Liver (tissue), 8 donors: ENCODE measurements at regions not wholly inside any gene's neighbourhood (a gene's known extent, or its start where the extent isn't known, plus 50 kb on each side); places are given as distances from the start of the nearest gene placed in this dataset.

Experiments used
- DNase-seq: peaks from one replicate; pipeline ENCODE4 v3.0.0-alpha.2; 2017; ENCODE audit warnings: low spot score
- H3K27ac ChIP-seq, 2 donors: one replicate each; pipeline ENCODE4 v1.7.0; 2013; ENCODE audit warnings: inconsistent platforms in 2 of 2, low read length in 2 of 2, control low read depth in 1 of 2, low read depth in 1 of 2, mild to moderate bottlenecking in 1 of 2
- H3K27me3 ChIP-seq, 4 donors: one replicate each; pipeline versions ENCODE4 v1.6.1 to v1.7.0; 2013; ENCODE audit warnings: low read length in 3 of 4, inconsistent platforms in 1 of 4, mild to moderate bottlenecking in 1 of 4, moderate library complexity in 1 of 4; ENCODE audit not compliant: control insufficient read depth in 4 of 4, insufficient read depth in 4 of 4
- H3K36me3 ChIP-seq, 4 donors: one replicate each; pipeline versions ENCODE4 v1.6.1 to v1.7.0; 2013; ENCODE audit warnings: low read length in 3 of 4, mild to moderate bottlenecking in 3 of 4, low read depth in 1 of 4, moderate library complexity in 1 of 4; ENCODE audit not compliant: control insufficient read depth in 4 of 4, insufficient read depth in 3 of 4
- H3K4me1 ChIP-seq, 4 donors: one replicate each; pipeline versions ENCODE4 v1.6.1 to v1.7.0; 2013; ENCODE audit warnings: low read length in 3 of 4, mild to moderate bottlenecking in 3 of 4, moderate library complexity in 1 of 4; ENCODE audit not compliant: control insufficient read depth in 4 of 4, insufficient read depth in 4 of 4
- H3K4me3 ChIP-seq, 3 donors: one replicate each; pipeline versions ENCODE4 v1.6.1 to v1.7.0; 2013; ENCODE audit warnings: low read length in 3 of 3, control low read depth in 1 of 3, low read depth in 1 of 3, mild to moderate bottlenecking in 1 of 3
- H3K9ac ChIP-seq, 2 donors: one replicate each; pipeline ENCODE4 v1.7.0; 2013; ENCODE audit warnings: low read length in 2 of 2, mild to moderate bottlenecking in 2 of 2, moderate library complexity in 2 of 2, control low read depth in 1 of 2, low read depth in 1 of 2
- H3K9me3 ChIP-seq, 4 donors: one replicate each; pipeline versions ENCODE4 v1.6.1 to v1.7.0; 2013; ENCODE audit warnings: low read length in 3 of 4; ENCODE audit not compliant: control insufficient read depth in 4 of 4
- CTCF ChIP-seq: fragments of 150-350 bp; IDR thresholded peaks from 2 replicates; pipeline ENCODE4 v1.5.1; 2017; ENCODE audit warnings: improper control_type of control experiment, low read depth, low read length; ENCODE audit not compliant: missing input control
- EGR1 ChIP-seq, 2 donors: IDR thresholded peaks; 2 replicates each; pipeline ENCODE4 v1.6.1; 2016 to 2018; ENCODE audit warnings: antibody characterized with exemption in 2 of 2, low read depth in 2 of 2
- FOXA1 ChIP-seq: IDR thresholded peaks from 2 replicates; pipeline ENCODE4 v1.6.1; 2016; ENCODE audit warnings: antibody characterized with exemption
- GABPA ChIP-seq, 2 donors: IDR thresholded peaks in 1 of 2; conservative IDR thresholded peaks in 1 of 2; 2 replicates each; pipeline ENCODE4 v1.6.1; 2016; ENCODE audit warnings: antibody characterized with exemption in 2 of 2, mild to moderate bottlenecking in 1 of 2, moderate library complexity in 1 of 2
- HNF4A ChIP-seq, 2 donors: conservative IDR thresholded peaks; 2 replicates each; pipeline ENCODE4 v1.6.1; 2016; ENCODE audit warnings: antibody characterized with exemption in 2 of 2, mild to moderate bottlenecking in 2 of 2
- JUND ChIP-seq, 2 donors: IDR thresholded peaks; 2 replicates each; pipeline ENCODE4 v1.6.1; 2016; ENCODE audit warnings: antibody characterized with exemption in 2 of 2
- MAX ChIP-seq: IDR thresholded peaks from 2 replicates; pipeline ENCODE4 v1.6.1; 2016; ENCODE audit warnings: antibody characterized with exemption
- NR2F2 ChIP-seq: IDR thresholded peaks from 2 replicates; pipeline ENCODE4 v1.6.1; 2016; ENCODE audit warnings: antibody characterized with exemption
- RAD21 ChIP-seq, 2 donors: IDR thresholded peaks; 2 replicates each; pipeline ENCODE4 v1.6.1; 2016; ENCODE audit warnings: antibody characterized with exemption in 2 of 2, mild to moderate bottlenecking in 2 of 2
- RXRA ChIP-seq, 2 donors: IDR thresholded peaks; 2 replicates each; pipeline ENCODE4 v1.6.1; 2017 to 2018; ENCODE audit warnings: antibody characterized with exemption in 2 of 2, mild to moderate bottlenecking in 1 of 2
- SP1 ChIP-seq: IDR thresholded peaks from 2 replicates; pipeline ENCODE4 v1.6.1; 2018; ENCODE audit warnings: antibody characterized with exemption, mild to moderate bottlenecking
- TAF1 ChIP-seq: conservative IDR thresholded peaks from 2 replicates; pipeline ENCODE4 v1.6.1; 2016; ENCODE audit warnings: antibody characterized with exemption, mild to moderate bottlenecking
- YY1 ChIP-seq: IDR thresholded peaks from 2 replicates; pipeline ENCODE4 v1.6.1; 2016; ENCODE audit warnings: antibody characterized with exemption, mild to moderate bottlenecking
- WGBS: extraction: QIAGEN DNeasy Blood & Tissue Kit; methylation state at CpG from one replicate; pipeline ENCODE4 v1.1.7; 2013; 5-methylcytosine and 5-hydroxymethylcytosine counted together
- TF ChIP-seq, protein P1 (sequence below): IDR thresholded peaks from 2 replicates; pipeline ENCODE4 v1.6.1; 2016; ENCODE audit warnings: antibody characterized with exemption
- TF ChIP-seq, protein P2 (sequence below): IDR thresholded peaks from 2 replicates; pipeline ENCODE4 v1.6.1; 2016; ENCODE audit warnings: antibody characterized with exemption
- TF ChIP-seq, protein P3 (sequence below): IDR thresholded peaks from 2 replicates; pipeline ENCODE4 v1.6.1; 2016; ENCODE audit warnings: antibody characterized with exemption, mild to moderate bottlenecking
- donor health status: healthy.
- donor health status: healthy.
- donor health status: healthy.
- donor health status: healthy.
- donor health status: healthy.

- Histone ChIP-seq H3K36me3 (no peaks in the 10 kb centered on the region), H3K4me1 (peaks cover 0 to 4% (median 0%) of the 10 kb centered on the region in 4 donors), H3K9ac (no peak overlapping the region), H3K9me3 (no peaks in the 10 kb centered on the region), H3K27ac (no peak overlapping the region), H3K4me3 (no peak overlapping the region), H3K27me3 (no peaks in the 10 kb centered on the region)
- DNase-seq: no peak
- no peak for TF ChIP-seq HNF4A (conservative IDR thresholded peaks at IDR 0.05)
- TF ChIP-seq, protein P1, sequence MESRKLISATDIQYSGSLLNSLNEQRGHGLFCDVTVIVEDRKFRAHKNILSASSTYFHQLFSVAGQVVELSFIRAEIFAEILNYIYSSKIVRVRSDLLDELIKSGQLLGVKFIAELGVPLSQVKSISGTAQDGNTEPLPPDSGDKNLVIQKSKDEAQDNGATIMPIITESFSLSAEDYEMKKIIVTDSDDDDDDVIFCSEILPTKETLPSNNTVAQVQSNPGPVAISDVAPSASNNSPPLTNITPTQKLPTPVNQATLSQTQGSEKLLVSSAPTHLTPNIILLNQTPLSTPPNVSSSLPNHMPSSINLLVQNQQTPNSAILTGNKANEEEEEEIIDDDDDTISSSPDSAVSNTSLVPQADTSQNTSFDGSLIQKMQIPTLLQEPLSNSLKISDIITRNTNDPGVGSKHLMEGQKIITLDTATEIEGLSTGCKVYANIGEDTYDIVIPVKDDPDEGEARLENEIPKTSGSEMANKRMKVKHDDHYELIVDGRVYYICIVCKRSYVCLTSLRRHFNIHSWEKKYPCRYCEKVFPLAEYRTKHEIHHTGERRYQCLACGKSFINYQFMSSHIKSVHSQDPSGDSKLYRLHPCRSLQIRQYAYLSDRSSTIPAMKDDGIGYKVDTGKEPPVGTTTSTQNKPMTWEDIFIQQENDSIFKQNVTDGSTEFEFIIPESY: no peak
- TF ChIP-seq, protein P2, sequence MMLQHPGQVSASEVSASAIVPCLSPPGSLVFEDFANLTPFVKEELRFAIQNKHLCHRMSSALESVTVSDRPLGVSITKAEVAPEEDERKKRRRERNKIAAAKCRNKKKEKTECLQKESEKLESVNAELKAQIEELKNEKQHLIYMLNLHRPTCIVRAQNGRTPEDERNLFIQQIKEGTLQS: no peak
- no peak for TF ChIP-seq JUND (IDR thresholded peaks at IDR 0.05)
- TF ChIP-seq RAD21 (IDR thresholded peaks at IDR 0.05): no peak
- no peak for TF ChIP-seq GABPA (IDR thresholded peaks at IDR 0.05 in 1 of 2, conservative IDR thresholded peaks at IDR 0.05 in 1 of 2)
- TF ChIP-seq YY1: no peak
- no peak for TF ChIP-seq EGR1 (IDR thresholded peaks at IDR 0.05; ENCODE audit: low read depth in 2 of 2)
- TF ChIP-seq TAF1: no peak
- WGBS: 30% methylated on average over 3 of the region's 3 CpGs
These were observed 447.7 kb downstream of the RERGL start for GRCh38 chr12:17642340-17642650.

DNA sequence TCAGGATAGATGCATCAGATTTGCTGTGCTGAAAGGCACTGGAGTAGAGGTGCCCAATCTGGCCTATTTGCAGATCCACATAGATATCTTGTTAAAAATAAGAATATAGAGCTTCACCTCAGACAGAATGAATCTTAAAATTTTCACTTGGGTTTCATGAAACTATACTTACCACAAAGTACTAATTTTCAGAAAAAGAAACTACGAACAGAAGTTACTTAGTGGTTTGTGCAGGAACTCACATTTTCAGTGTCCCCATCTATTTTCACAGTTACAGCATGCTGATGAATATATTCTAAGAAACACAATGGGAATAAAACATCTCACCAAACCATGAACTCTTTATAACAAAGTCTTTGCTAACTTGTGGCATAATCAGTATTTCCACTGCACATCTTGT is 449.4 kb downstream of the RERGL start:
- no peak for DNase-seq
- H3K4me3 ChIP-seq: no peak overlapping the region
- H3K9ac ChIP-seq: no peak overlapping the region
- peaks cover 0 to 4% (median 0%) of the 10 kb centered on the region in 4 donors for H3K4me1 ChIP-seq
- H3K36me3 ChIP-seq: no peaks in the 10 kb centered on the region
- H3K9me3 ChIP-seq: no peaks in the 10 kb centered on the region
- 90% methylated on average over 1 of the region's 1 CpG for WGBS
- H3K27ac ChIP-seq: no peak overlapping the region
- TF ChIP-seq JUND (IDR thresholded peaks at IDR 0.05) (no peak), CTCF (no peak), RAD21 (IDR thresholded peaks at IDR 0.05) (no peak), EGR1 (IDR thresholded peaks at IDR 0.05; ENCODE audit: low read depth in 2 of 2) (no peak), GABPA (IDR thresholded peaks at IDR 0.05 in 1 of 2, conservative IDR thresholded peaks at IDR 0.05 in 1 of 2) (no peak), RXRA (IDR thresholded peaks at IDR 0.05) (no peak), SP1 (no peak), YY1 (no peak), NR2F2 (no peak), MAX (no peak), TAF1 (no peak), HNF4A (conservative IDR thresholded peaks at IDR 0.05) (no peak), FOXA1 (no peak)
- TF ChIP-seq, protein P1: no peak
- TF ChIP-seq, protein P3, sequence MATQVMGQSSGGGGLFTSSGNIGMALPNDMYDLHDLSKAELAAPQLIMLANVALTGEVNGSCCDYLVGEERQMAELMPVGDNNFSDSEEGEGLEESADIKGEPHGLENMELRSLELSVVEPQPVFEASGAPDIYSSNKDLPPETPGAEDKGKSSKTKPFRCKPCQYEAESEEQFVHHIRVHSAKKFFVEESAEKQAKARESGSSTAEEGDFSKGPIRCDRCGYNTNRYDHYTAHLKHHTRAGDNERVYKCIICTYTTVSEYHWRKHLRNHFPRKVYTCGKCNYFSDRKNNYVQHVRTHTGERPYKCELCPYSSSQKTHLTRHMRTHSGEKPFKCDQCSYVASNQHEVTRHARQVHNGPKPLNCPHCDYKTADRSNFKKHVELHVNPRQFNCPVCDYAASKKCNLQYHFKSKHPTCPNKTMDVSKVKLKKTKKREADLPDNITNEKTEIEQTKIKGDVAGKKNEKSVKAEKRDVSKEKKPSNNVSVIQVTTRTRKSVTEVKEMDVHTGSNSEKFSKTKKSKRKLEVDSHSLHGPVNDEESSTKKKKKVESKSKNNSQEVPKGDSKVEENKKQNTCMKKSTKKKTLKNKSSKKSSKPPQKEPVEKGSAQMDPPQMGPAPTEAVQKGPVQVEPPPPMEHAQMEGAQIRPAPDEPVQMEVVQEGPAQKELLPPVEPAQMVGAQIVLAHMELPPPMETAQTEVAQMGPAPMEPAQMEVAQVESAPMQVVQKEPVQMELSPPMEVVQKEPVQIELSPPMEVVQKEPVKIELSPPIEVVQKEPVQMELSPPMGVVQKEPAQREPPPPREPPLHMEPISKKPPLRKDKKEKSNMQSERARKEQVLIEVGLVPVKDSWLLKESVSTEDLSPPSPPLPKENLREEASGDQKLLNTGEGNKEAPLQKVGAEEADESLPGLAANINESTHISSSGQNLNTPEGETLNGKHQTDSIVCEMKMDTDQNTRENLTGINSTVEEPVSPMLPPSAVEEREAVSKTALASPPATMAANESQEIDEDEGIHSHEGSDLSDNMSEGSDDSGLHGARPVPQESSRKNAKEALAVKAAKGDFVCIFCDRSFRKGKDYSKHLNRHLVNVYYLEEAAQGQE: no peak
- H3K27me3 ChIP-seq: no peaks in the 10 kb centered on the region
